Stimulated activated CD4-positive, alpha-beta T cell treated with anti-CD3 and anti-CD28 coated beads, Interleukin-1b, Interleukin-23, amount 100 ng/mL, for 4 hours (primary cell): ENCODE measurements at regions not wholly inside any gene's neighbourhood (a gene's known extent, or its start where the extent isn't known, plus 50 kb on each side); places are given as distances from the start of the nearest gene placed in this dataset.

Source experiments
- DNase-seq, 2 donors: peaks; one replicate each; pipeline ENCODE4 v3.0.0-alpha.2; 2020; ENCODE audit warnings: low read depth in 2 of 2

DNA sequence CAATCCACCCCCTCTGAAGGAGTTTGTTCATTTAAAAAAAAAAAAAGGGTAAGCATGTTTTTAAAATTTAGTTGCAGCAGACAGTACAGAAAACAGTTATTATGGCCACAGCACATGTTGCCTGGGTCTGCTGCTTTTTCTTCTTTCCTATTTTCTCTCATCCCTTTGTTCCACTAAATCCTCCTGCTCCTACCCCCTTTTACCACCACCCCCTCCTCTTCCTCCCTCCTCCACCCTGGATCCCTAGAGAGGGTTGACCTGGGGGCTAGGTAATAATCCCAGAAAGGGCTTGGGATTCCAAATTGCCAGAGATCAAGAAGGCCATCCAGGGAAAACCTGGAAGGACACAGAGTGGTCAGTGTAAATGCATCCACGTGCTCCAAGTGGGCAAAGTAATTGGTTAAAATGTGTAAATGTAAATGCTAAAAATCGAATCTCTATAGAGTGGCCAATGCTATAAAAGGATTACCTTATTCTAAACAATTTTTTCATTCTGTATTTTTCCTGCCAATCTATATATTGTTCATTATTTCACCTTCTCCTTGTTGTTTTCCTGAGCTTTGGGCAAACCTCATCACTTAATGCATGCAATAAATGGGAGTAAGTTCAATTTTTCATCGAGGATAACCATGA lies 89.0 kb upstream of the PIK3CG start:
- no peak for DNase-seq

DNA sequence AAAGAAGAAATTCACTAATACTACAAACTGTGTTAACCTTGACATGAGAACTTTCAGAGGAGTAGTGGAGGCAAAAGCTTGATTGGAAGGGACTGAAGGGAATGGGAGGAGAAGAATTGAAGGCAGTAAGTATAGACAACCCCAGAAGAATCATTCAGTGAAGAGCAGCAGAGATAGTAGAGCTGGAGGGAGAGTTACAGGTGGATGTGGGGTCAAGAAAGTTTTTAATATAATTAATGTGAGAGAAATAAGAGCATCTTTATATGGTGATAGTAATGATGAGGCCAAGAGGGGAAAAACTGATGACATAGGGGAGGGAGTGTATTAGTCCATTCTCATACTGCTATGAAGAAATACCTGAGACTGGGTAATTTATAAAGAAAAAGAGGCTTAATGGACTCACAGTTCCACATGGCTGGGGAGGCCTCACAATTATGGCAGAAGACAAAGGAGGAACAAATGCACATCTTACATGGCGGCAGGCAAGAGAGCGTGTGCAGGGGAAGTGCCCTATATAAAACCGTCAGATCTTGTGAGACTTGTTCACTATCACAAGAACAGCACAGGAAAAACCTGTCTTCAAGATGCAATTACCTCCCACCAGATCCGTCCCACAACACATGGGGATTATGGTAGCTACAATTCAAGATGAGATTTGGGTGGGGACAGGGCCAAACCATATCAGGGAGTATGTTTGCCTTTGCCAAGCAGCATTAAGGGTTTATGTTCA lies 88.3 kb upstream of the PIK3CG start:
- no peak for DNase-seq

DNA sequence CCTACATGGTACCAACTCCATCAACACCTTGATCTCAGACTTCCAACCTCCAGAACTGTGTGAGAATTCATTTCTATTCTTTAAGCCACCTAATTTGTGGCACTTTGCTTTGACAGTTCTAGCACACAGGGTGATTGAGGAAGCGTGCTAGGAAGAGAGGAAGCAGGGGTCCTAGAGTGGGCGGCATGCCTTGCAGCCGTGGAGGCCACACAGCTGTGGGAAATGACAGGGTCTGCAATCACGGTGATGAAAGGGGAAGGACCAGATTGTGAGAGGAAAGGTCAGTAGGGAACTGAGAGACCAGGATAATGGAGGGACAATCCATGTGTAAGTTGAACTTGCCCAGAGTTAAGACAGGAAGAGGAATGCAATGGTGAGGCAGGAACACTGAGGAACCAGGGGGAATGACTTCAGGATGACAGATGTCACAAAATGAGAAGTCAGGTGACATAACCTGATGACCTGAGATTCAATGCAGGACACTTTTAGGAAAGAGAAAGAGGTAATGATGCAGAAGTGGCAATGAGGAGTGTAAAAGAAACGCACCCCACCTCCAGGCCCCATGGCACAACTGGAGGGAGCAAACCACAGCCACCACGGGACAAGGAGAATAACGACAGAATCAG lies 87.3 kb upstream of the PIK3CG start:
- no peak for DNase-seq

DNA sequence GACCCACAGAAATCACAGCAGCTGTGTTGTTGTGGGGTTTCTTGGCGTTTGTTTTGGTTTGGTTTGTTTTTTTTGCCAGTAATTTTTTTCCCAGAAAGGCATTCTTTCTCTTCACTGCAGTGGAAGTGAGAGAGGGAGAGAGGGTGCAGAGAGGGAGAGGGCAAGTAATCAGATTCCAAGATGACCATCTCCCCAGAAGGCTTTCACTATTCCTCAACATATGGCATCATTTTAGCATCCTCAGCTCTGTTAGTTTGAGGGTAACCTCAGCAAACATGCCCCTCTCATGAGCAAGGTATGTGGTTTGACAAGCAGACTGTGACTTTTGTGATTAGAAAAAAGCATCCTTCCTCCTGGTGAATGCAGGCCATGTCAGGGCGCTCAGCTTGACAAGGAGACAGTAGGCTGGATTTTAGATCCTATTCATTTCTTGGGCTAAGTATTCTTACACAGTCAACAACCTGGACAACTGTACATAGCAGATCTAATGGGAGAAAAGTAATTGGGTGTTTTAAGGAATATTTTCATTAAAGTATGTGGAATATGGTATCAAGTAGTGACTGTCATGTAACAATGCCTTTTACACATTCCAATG lies 86.3 kb upstream of the PIK3CG start:
- DNase-seq: no peak

DNA sequence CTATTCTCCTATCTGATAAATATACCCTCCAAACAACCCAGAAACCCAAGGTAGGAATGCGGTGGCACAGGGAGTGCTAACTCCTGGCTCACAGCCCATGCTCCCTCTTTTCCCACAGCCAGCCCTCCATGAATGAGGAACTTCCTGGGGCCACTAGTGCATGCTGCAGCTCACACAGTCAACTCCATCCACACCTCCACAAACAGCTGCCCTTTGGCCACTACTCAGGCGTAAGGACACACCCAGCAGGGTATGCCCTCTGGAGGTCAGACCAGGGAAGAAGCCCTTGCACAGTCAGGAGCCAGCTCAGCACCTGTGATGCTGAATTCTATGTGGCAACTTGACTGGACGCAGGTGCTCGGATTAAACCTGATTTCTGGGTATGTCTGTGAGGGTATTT lies 85.2 kb upstream of the PIK3CG start:
- no peak for DNase-seq

DNA sequence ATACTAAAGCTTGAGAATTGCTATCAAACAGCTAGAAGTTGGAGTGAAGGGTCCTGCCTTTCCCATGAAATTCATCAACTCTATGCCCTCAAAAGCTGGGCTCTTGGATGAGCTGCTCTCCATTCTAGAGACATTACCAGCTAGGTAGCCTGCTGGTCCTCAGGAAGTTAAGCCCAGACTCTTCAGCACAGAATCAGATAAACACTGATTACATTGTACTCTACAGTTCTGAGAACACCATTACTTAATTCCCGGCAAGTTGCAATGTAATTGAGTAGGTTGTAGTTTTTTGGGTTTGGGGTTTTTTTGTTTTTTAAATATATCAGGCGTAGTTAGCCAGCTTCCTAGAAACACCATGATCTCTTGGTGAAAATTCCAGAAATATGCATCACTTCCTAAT lies 84.1 kb upstream of the PIK3CG start:
- no peak for DNase-seq

DNA sequence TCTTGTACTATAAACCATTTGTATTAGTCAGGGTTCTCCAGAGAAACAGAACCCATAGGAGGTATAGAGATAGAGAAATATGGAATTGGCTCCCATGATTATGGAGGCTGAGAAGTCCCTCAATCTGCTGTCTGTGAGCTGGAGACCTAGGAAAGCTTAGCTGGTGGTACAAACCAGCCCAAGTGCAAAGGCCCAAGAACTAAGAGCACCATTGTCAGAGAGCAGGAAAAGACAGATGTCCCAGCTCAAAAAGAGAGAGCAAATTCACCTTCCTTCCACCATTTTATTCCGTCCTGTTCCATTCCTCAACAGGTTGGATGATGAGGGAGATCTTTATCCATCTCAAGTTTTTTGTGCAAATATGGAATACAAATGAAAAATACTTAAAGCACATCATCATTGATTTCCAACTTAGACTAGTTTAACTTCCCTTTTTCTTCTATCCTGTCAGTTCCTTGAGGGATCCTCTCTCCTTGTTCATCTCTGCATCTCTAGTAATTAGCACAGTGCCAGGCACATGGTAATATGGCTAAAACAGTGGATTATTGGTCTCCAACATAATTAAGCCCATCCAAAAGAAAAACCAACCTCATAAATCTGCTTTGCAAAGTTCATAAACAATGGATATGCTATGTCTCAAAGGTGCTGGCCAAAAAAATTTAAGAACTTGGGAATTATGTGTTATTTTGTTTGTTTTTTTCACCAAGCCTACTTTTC lies 83.1 kb upstream of the PIK3CG start:
- DNase-seq: no peak

DNA sequence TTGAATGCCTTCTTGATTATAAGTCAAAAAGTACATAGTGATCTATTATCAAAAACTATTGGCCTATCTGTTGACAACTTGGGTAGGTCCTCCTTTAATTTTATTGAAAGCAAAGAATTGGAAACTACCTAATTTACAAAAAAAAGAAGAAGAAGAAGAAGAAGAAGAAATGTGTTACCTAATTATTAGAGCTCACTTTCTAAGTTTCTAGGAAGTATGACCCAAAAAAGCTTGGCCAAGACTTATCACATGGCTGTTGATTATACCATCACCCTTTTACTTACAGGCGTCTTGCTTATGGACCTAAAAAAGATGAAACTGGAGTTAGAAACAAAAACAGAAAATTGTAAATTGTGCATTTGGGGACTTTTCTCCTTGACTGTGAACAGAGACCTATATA lies 81.8 kb upstream of the PIK3CG start:
- DNase-seq: no peak

DNA sequence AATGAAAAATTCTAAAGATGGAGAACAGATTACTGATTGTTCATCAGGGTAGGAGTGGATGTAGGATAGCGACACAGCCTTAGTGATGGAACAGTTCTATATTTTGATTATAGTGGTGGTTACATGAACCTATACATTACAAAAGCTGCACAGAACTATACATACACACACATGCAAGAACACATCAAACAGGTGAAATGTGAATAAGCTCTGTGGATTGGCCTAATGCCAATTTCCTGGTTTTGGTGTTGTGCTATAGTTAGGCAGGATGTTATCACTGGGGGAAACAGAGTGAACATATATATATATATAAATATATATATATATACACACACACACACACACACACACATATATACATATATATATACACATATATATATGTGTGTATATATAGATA lies 76.4 kb upstream of the PIK3CG start:
- DNase-seq: no peak

DNA sequence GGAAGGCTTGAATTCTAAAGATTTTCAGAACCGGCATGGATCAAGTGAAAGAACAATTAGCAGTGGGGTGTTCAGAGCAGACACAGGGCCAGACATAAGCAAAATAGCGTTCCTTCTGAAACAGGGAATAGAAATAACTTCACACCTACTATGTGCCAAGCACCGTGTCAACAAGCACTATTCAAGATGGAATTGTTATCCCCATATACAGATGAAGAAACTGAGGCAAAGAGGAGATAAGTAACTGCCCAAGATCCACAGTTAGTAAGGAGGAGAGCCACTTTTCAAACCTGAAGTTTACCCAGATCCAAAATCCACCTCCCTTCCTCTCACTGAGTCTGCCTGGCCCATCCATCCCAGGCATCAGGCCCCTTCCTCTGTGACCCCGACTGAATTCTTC lies 73.6 kb upstream of the PIK3CG start:
- DNase-seq: no peak

DNA sequence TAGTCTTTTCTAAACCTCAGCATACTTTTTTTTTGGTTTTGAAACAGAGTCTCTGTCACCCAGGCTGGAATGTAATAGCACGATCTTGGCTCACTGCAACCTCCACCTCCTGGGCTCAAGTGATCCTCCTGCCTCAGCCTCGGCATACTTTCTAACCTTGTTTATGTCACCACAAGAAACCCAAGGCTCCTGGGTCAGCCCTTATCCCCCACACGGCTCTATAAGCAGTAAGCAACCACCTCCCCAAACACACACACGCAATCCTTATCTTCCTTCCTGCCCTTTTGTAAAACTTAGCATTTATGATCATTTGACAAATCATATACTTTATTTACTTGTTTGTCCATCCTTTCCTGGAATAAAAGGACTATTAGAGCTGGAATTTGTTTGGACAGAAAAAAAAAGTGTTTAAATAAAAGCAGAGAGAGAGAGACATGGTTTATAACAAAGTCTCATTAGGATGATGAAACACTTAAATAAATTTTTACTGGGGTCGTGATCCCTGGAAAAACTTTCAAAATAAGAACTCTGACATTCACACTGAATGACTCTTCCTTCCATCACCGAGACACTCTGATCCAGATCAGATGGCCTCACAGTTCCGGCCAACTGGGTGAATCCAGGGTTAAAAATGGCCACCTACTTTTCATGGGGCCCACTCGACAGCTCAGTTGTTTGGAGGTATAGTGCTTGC lies 72.7 kb upstream of the PIK3CG start:
- no peak for DNase-seq

DNA sequence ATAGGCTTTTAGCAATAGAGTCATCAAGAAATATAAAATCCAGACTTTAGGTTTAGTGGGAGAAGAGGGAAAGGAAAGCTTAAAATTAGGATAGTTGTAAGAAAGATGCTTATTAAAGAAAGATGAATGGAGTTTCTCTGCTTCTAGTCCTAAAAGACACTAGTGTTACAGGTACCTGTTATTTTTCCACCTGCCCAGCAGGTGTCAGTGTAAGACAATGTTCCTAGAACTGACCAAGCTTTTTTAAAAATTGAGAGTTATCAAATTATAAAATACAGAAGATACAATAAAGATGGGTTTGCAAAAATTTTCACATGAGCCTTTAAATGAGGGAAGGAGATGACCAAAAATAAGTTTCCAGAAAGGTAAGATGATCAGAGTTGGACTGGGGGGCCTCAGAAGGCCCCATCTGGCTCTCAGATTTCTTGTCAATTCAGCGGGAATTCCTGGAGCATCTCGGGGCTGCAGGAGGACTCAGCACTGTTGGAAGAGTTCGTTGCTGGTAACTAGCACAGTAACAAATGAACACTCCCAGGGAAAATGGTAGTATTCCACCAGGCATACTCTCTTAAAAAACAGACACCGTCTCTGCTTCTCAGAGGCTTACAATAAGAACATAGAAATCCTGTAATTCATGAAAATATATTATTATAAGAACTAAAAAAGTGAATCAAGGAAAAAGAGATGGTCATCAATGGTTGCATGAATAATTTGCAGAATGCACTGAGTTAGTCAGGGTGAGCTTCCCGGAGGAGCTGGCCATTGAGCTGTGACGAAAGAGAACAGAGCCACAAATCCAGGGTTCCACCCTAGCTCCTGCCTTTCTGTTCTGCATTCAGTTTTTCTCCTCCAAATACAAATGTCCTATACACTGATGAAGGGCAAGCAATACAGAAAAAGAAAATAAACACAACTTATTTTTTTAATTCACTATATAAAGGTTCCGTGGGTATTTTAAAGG lies 71.8 kb upstream of the PIK3CG start:
- DNase-seq: peak in 1 of 2 donors; percentile 51

DNA sequence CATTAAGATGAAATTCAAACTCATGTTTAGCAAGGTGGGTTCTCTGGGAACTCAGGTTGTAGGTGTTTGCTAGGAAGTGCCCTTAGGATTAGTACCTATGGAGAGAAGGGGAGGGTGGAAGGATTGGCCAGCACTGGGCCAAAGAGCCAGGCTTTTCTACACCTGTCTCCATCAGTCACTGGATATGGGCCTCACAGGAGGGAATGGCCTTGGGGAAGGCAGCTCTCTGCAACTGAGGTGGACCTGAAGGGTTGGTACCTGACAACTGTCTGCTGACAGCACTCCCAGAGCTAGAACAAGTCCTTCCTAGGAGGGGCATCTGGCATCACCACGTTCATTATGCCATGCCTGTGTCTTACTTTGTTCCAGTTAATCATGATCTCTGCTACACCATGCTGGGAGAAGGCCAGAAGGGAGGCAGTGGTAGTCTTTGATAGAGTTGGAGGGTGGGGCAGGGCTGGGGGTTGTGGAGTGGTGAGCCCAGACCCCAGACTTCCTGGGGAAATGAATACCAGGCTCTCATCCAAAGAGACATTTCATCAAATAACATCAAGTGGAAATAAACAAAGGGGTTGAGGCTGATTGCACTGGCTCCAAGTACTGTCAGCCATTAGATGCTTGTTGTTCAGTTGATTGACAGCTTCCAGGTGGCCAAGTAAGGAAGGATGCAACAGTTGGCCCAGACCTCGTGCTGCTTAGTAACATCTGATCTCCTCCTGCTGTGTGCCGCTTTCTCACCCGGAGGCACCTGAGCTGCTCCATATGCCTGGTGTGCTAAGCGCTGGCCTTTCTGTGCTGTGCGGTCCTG lies 70.6 kb upstream of the PIK3CG start:
- DNase-seq: no peak

DNA sequence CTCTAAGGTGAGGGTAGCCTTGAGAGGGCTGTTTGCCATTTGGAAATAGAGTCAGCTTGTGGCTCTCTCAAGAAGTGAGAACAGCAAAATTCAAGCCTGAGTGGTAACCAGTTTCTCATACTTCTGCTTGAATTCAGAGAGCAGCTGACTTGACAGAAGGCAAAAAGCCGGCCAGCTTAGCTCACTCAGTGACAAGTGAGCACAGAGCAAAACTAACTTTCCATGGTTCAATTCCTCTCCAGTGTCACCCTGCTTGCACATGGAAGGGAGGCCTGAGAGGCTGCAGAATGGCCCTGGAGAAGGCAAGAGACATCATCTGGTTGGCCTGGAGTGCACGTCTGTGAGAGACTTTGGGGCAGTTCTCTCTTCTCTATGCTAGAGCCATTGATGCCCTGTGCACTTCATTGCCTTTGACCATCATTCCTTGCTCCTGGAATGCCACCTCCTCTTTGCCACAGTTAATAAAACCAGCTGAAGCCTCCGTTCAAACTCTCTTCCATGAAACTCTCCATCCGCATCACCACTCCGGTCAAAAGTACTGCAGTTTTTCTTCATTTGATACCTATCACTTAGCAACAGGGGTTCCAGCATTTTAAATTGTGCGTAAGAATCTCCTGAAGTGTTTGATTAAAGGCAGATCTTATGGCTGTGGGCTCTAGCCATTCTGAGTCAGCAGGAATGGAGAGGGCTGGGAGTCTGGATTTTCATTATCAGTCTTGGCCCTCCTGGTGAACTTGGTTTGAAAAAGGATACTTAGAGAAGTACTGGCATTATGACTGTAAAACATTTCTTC lies 69.8 kb upstream of the PIK3CG start:
- DNase-seq: no peak

DNA sequence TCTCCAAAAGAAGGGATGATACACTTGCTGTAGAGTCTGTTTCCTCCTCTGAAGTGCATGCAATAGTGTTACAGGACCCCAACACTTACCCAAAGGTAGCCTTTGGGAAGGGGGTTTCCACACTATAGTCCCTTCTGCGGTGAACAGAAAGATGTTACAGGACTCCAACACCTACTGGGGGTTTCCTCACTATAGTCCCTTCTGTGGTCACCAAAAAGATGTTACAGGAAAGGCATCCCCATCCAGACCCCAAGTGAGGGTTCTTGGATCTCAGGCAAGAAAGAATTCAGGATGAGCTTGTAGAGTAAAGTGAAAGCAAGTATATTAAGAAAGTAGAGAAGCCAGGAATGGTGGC lies 69.2 kb upstream of the PIK3CG start:
- no peak for DNase-seq

DNA sequence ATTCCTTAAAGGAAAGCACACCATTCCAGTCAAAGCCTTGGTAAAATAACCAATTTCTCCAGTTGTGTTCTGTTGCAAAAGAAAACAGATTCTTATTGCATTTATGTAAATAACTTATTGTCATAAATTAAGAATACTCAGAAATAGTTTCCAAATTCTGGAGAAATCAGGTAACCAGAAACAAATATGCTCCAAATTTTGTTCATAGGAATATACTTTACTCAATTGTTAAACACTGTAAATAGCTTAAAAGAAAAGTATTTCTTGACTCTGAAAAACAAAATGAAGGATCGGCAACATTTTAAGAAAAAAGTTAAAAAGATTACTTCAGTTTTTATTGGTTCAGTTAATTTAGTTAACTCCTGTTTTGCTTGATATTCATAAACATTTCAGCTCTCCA lies 67.1 kb upstream of the PIK3CG start:
- DNase-seq: no peak

DNA sequence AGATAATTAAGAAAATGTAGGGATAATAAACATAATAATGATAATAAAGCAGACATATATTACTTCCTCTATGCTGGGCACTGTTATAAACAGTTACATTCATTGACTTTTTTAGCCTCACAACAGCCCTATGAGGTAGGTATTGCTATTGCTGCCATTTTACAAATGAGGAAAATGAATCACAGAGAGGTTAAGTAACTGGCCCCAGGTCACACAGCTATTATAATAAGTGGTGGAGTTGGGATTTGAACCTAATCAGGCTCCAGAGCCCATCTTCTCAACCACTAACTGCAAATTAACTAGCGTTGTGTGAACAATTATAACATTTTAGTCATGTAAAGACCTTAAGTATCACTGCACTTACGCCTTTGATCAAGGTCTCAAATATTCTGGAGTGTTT lies 62.5 kb upstream of the PIK3CG start:
- no peak for DNase-seq

DNA sequence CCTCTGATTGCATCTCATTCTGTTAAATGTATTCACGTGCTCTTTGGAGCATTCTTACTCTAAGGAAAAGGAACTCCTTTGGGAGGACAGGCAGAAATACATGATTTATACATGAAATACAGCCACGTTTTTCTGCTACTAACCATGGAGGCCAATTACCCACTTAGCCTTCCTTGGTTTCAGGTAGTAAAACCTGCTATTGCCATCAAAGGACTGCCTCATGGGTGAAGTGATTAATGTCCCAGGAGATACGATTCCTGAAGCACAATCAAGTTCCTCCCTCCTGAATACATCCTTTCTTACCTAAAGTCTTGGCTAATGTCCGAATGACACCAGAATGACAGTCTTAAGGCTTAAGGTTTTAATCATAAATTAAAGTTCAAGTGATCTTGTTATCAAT lies 58.5 kb upstream of the PIK3CG start:
- no peak for DNase-seq

DNA sequence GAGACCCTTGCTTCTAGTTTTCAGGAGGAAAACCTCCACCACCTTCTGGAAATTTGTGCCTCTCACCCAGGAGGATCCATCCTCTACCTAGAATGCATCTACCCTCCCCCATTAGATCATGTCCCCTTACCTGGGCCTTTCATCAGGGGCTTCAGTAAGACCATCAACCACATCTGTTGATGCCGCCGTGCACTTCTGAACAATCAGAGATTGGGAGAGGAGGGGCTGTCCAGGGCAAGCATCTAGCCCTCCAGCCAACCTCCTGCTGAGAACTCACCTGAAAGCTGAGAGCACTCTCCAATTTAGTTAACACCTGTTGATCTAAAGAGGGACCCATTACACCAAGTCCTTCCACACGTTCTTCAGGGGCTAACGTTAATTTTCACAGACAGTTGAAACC lies 57.6 kb upstream of the PIK3CG start:
- DNase-seq: no peak
